HepG2 (cell line): ENCODE measurements at regions not wholly inside any gene's neighbourhood (a gene's known extent, or its start where the extent isn't known, plus 50 kb on each side); places are given as distances from the start of the nearest gene placed in this dataset.

Experiments used
- ARNT ChIP-seq: fragments of 450-650 bp; IDR thresholded peaks from 2 replicates; pipeline ENCODE4 v1.6.1; 2017
- CHCHD3 ChIP-seq: sonication (generic); formaldehyde crosslinking; IDR thresholded peaks from 2 replicates; pipeline ENCODE4 v1.8.0; 2022; ENCODE audit warnings: mild to moderate bottlenecking, missing genetic modification reagents, moderate library complexity
- CTCF ChIP-seq: sonication (generic); formaldehyde crosslinking; IDR thresholded peaks from 2 replicates; pipeline ENCODE4 v1.5.0; 2020; ENCODE audit warnings: mild to moderate bottlenecking, missing genetic modification reagents, moderate library complexity
- KLF16 ChIP-seq, 2 experiments: sonication (generic) in 1 of 2; formaldehyde crosslinking in 1 of 2; IDR thresholded peaks; 2 replicates each; pipeline versions ENCODE4 v1.6.1 to v1.8.0; 2016 to 2023; ENCODE audit warnings: missing genetic modification reagents in 2 of 2, missing compliant biosample characterization in 1 of 2
- POLR2A ChIP-seq, 2 experiments: IDR thresholded peaks; 2 replicates each; pipeline ENCODE4 v1.6.1; 2011; ENCODE audit warnings: low read depth in 2 of 2, low read length in 2 of 2, mild to moderate bottlenecking in 1 of 2, moderate library complexity in 1 of 2; ENCODE audit not compliant: insufficient read depth in 1 of 2
- PRDM15 ChIP-seq: sonication (generic); formaldehyde crosslinking; IDR thresholded peaks from 2 replicates; pipeline ENCODE4 v1.4.0; 2020; ENCODE audit warnings: missing genetic modification reagents
- REST ChIP-seq, 2 experiments: IDR thresholded peaks; 2 replicates each; pipeline ENCODE4 v1.6.1; 2011 to 2012; ENCODE audit warnings: low read length in 2 of 2, borderline replicate concordance in 1 of 2, low read depth in 1 of 2, mild to moderate bottlenecking in 1 of 2, moderate library complexity in 1 of 2
- ZBTB21 ChIP-seq: sonication (generic); formaldehyde crosslinking; IDR thresholded peaks from 2 replicates; pipeline ENCODE4 v1.4.0; 2020; ENCODE audit warnings: missing genetic modification reagents
- ZNF121 ChIP-seq: sonication (generic); formaldehyde crosslinking; IDR thresholded peaks from 2 replicates; pipeline ENCODE4 v1.5.0; 2020; ENCODE audit warnings: mild to moderate bottlenecking, missing genetic modification reagents

GRCh38 chr5:105783811-105784210 is 1886.9 kb downstream of the EFNA5 start:
- no peak for TF ChIP-seq ARNT
- no peak for TF ChIP-seq CTCF (CRISPR knock-in tag)
- TF ChIP-seq PRDM15 (CRISPR knock-in tag): no peak
- TF ChIP-seq REST (IDR thresholded peaks at IDR 0.05; ENCODE audit: borderline replicate concordance in 1 of 2, low read depth in 1 of 2, low read length in 2 of 2): no peak
- TF ChIP-seq POLR2A (IDR thresholded peaks at IDR 0.05; ENCODE audit: insufficient read depth in 1 of 2, low read depth in 2 of 2, low read length in 2 of 2): no peak
- TF ChIP-seq KLF16 (CRISPR knock-in tag; IDR thresholded peaks at IDR 0.05): no peak
- no peak for TF ChIP-seq ZNF121 (CRISPR knock-in tag)
- no peak for TF ChIP-seq ZBTB21 (CRISPR knock-in tag)
- no peak for TF ChIP-seq CHCHD3
